ENCODE measurements at regions not wholly inside any gene's neighbourhood (a gene's known extent, or its start where the extent isn't known, plus 50 kb on each side); places are given as distances from the start of the nearest gene placed in this dataset.

DNA sequence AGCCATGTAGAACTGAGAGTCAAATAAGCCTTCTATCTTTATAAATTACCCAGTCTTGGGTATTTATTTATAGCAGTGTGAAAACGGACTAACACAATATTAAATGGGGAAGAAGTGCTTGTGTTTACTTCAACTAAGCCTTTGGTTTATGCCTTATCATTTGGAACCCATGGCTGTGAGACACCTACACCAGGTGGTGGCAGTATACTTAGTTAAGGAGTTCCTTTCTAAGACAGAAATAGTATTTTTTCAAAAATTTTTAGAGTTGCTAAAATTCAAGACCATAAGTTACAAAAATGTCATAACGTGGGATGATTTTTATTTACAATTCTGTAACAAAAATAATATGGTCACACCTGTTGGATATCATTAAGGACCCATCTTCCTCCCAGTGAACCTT lies 354.5 kb upstream of the SOX14 start:
- no peak for TF ChIP-seq GATA2 (IDR thresholded peaks at IDR 0.05; ENCODE audit: low read depth, low read length)
- no peak for TF ChIP-seq GATA3 (IDR thresholded peaks at IDR 0.05; ENCODE audit: low read depth, low read length)

Measured in SH-SY5Y (cell line).